ENCODE measurements at regions not wholly inside any gene's neighbourhood (a gene's known extent, or its start where the extent isn't known, plus 50 kb on each side); places are given as distances from the start of the nearest gene placed in this dataset.
A peak's percentile ranks its signal among the peaks of the same experiment; 100 is the strongest.
"Not testable (repeated sequence)": the region's sequence is repeated elsewhere in the genome, so short reads cannot be mapped to it uniquely, and the experiment has no call there.

GRCh38 chr7:67301667-67302066 is 305.0 kb downstream of the TYW1 start:
- no peak for DNase-seq (ENCODE audit: low read depth)

- DNase-seq (ENCODE audit: low read depth) = peak; percentile 97
Observed at GRCh38 chr7:67302113-67303039, 305.7 kb downstream of the TYW1 start.

GRCh38 chr7:67304846-67305245 is 308.2 kb downstream of the TYW1 start:
- DNase-seq (ENCODE audit: low read depth) = not testable (repeated sequence)

- DNase-seq (ENCODE audit: low read depth) = no peak
Observed at GRCh38 chr7:67306331-67306730, 309.7 kb downstream of the TYW1 start.

- DNase-seq (ENCODE audit: low read depth) = no peak
Observed at GRCh38 chr7:67309764-67310549, 313.3 kb downstream of the TYW1 start.

GRCh38 chr7:67311901-67312300 is 315.3 kb downstream of the TYW1 start:
- no peak for DNase-seq (ENCODE audit: low read depth)

- DNase-seq (ENCODE audit: low read depth) = no peak
Observed at GRCh38 chr7:67313213-67313612, 316.6 kb downstream of the TYW1 start.

GRCh38 chr7:67316902-67317301 is 320.3 kb downstream of the TYW1 start:
- not testable (repeated sequence) for DNase-seq (ENCODE audit: low read depth)

GRCh38 chr7:67328257-67328656 is 331.6 kb downstream of the TYW1 start:
- not testable (repeated sequence) for DNase-seq (ENCODE audit: low read depth)

GRCh38 chr7:67335165-67335564 is 338.5 kb downstream of the TYW1 start:
- DNase-seq (ENCODE audit: low read depth) = not testable (repeated sequence)

GRCh38 chr7:67335663-67336062 is 339.0 kb downstream of the TYW1 start:
- DNase-seq (ENCODE audit: low read depth) = not testable (repeated sequence)

GRCh38 chr7:67338545-67338944 is 341.9 kb downstream of the TYW1 start:
- DNase-seq (ENCODE audit: low read depth) = not testable (repeated sequence)

GRCh38 chr7:67341153-67341768 is 344.6 kb downstream of the TYW1 start:
- no peak for DNase-seq (ENCODE audit: low read depth)

- no peak for DNase-seq (ENCODE audit: low read depth)
Observed at GRCh38 chr7:67343114-67343513, 346.5 kb downstream of the TYW1 start.

- DNase-seq (ENCODE audit: low read depth) = no peak
Observed at GRCh38 chr7:67343572-67343971, 346.9 kb downstream of the TYW1 start.

GRCh38 chr7:67344481-67345193 is 348.0 kb downstream of the TYW1 start:
- DNase-seq (ENCODE audit: low read depth) = no peak

GRCh38 chr7:67346126-67346525 is 349.5 kb downstream of the TYW1 start:
- no peak for DNase-seq (ENCODE audit: low read depth)

GRCh38 chr7:67346876-67347275 is 350.2 kb downstream of the TYW1 start:
- DNase-seq (ENCODE audit: low read depth) = no peak

- DNase-seq (ENCODE audit: low read depth) = no peak
Observed at GRCh38 chr7:67348171-67348570, 351.5 kb downstream of the TYW1 start.

GRCh38 chr7:67357653-67358052 is 361.0 kb downstream of the TYW1 start:
- DNase-seq (ENCODE audit: low read depth) = not testable (repeated sequence)

- DNase-seq (ENCODE audit: low read depth) = not testable (repeated sequence)
Observed at GRCh38 chr7:67358316-67358715, 361.7 kb downstream of the TYW1 start.

- DNase-seq (ENCODE audit: low read depth) = not testable (repeated sequence)
Observed at GRCh38 chr7:67358738-67359137, 362.1 kb downstream of the TYW1 start.

All from HS-27A (cell line).